Endothelial cell of umbilical vein (primary cell): ENCODE measurements at regions not wholly inside any gene's neighbourhood (a gene's known extent, or its start where the extent isn't known, plus 50 kb on each side); places are given as distances from the start of the nearest gene placed in this dataset.

Source experiments
- EZH2 ChIP-seq: IDR thresholded peaks from 2 replicates; pipeline ENCODE4 v1.6.1; 2012; ENCODE audit warnings: borderline replicate concordance, low read depth, mild to moderate bottlenecking, moderate library complexity, low read length, inconsistent platforms; ENCODE audit not compliant: severe bottlenecking
- POLR2A ChIP-seq: IDR thresholded peaks from 2 replicates; pipeline ENCODE4 v1.6.1; 2012; ENCODE audit warnings: low read depth, mild to moderate bottlenecking, control low read depth, low read length
- POLR2AphosphoS5 ChIP-seq: IDR thresholded peaks from 2 replicates; pipeline ENCODE4 v1.6.1; 2012; ENCODE audit warnings: low read depth, mild to moderate bottlenecking, control low read depth, low read length, moderate library complexity; ENCODE audit not compliant: insufficient read depth
- TF ChIP-seq, protein P1 (sequence below), 2 donors: IDR thresholded peaks; 1 replicate in 1 of 2; 2 replicates in 1 of 2; pipeline ENCODE4 v1.5.1; 2011; ENCODE audit warnings: low read length in 2 of 2, mild to moderate bottlenecking in 2 of 2, moderate library complexity in 2 of 2, control low read depth in 1 of 2, inconsistent platforms in 1 of 2, low read depth in 1 of 2; ENCODE audit not compliant: insufficient read depth in 1 of 2; ENCODE audit errors: extremely low read depth in 1 of 2
- TF ChIP-seq, protein P2 (sequence below): IDR thresholded peaks from 2 replicates; pipeline ENCODE4 v1.6.1; 2011; ENCODE audit not compliant: insufficient read depth, insufficient read length

DNA sequence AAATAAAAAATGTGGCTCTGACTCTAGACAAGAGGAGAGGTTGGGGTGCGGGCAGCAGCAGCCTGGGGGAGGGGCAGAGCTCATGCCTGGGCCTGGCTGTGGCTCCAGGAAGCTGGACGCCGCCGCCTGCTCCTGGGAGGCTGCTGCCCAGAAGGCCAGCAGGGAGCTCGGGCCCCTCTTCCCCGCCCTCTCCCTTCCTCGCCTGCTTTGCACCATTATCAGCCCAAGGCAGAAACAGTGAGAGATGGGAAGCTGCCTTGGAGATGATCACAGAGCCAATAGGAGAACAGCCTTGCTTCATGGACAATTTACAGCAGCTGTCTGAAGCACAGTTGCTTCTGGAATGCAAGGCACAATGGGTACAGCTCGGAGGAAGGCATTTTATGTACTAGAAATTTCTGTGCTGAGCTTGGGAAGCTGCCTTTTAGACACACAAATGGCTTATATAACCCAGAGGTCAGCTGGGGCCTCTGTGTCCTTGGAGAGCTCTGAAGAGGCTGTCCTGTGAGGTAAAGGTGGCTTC lies 55.3 kb upstream of the AFF3 start:
- TF ChIP-seq, protein P1, sequence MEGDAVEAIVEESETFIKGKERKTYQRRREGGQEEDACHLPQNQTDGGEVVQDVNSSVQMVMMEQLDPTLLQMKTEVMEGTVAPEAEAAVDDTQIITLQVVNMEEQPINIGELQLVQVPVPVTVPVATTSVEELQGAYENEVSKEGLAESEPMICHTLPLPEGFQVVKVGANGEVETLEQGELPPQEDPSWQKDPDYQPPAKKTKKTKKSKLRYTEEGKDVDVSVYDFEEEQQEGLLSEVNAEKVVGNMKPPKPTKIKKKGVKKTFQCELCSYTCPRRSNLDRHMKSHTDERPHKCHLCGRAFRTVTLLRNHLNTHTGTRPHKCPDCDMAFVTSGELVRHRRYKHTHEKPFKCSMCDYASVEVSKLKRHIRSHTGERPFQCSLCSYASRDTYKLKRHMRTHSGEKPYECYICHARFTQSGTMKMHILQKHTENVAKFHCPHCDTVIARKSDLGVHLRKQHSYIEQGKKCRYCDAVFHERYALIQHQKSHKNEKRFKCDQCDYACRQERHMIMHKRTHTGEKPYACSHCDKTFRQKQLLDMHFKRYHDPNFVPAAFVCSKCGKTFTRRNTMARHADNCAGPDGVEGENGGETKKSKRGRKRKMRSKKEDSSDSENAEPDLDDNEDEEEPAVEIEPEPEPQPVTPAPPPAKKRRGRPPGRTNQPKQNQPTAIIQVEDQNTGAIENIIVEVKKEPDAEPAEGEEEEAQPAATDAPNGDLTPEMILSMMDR (IDR thresholded peaks at IDR 0.05; ENCODE audit: extremely low read depth in 1 of 2, insufficient read depth in 1 of 2, low read depth in 1 of 2, low read length in 2 of 2) = no peak
- TF ChIP-seq POLR2A = no peak
- peak; percentile 25 for TF ChIP-seq POLR2AphosphoS5
- TF ChIP-seq EZH2 = no peak
- TF ChIP-seq, protein P2, sequence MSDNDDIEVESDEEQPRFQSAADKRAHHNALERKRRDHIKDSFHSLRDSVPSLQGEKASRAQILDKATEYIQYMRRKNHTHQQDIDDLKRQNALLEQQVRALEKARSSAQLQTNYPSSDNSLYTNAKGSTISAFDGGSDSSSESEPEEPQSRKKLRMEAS = no peak
